Activated naive CD8-positive, alpha-beta T cell treated with anti-CD3 and anti-CD28 coated beads, Interleukin-2, amount 50 U/mL, for 24 hours (primary cell): ENCODE measurements at regions not wholly inside any gene's neighbourhood (a gene's known extent, or its start where the extent isn't known, plus 50 kb on each side); places are given as distances from the start of the nearest gene placed in this dataset.
"Not testable (repeated sequence)": the region's sequence is repeated elsewhere in the genome, so short reads cannot be mapped to it uniquely, and the experiment has no call there.

ENCODE experiments used
- ATAC-seq: fragments of 150-1000 bp; cut with Tn5 transposase; one replicate; pipeline ENCODE4 v1.10.0; 2021
- DNase-seq: peaks from one replicate; pipeline ENCODE4 v3.0.0; 2021
- H3K27ac Mint-ChIP-seq: one replicate; pipeline ENCODE4 v1.8.0; 2021; ENCODE audit warnings: mild to moderate bottlenecking, mixed read lengths
- H3K27me3 Mint-ChIP-seq: one replicate; pipeline ENCODE4 v1.8.0; 2021; ENCODE audit warnings: mixed read lengths
- H3K36me3 Mint-ChIP-seq: one replicate; pipeline ENCODE4 v1.8.0; 2021; ENCODE audit warnings: low read depth, mixed read lengths
- H3K4me1 Mint-ChIP-seq: one replicate; pipeline ENCODE4 v1.8.0; 2021; ENCODE audit warnings: mixed read lengths
- H3K4me3 Mint-ChIP-seq: one replicate; pipeline ENCODE4 v1.8.0; 2021; ENCODE audit warnings: mild to moderate bottlenecking, moderate library complexity, mixed read lengths
- H3K9me3 Mint-ChIP-seq: one replicate; pipeline ENCODE4 v1.8.0; 2021; ENCODE audit warnings: mixed read lengths

- DNase-seq: no peak
- Mint-ChIP-seq H3K27me3 (no peaks in the 10 kb centered on the region), H3K9me3 (peaks cover 3% of the 10 kb centered on the region), H3K27ac (no peak overlapping the region), H3K4me3 (no peak overlapping the region), H3K4me1 (no peaks in the 10 kb centered on the region), H3K36me3 (no peaks in the 10 kb centered on the region)
- no peak for ATAC-seq
Measured at GRCh38 chr6:81128671-81129070, 623.8 kb downstream of the TENT5A start.

GRCh38 chr6:81126150-81126549, 626.3 kb downstream of the TENT5A start:
- no peak for ATAC-seq
- no peak for DNase-seq
- peaks cover 3% of the 10 kb centered on the region for H3K9me3 Mint-ChIP-seq
- no peaks in the 10 kb centered on the region for H3K36me3 Mint-ChIP-seq
- no peaks in the 10 kb centered on the region for H3K4me1 Mint-ChIP-seq
- no peaks in the 10 kb centered on the region for H3K27me3 Mint-ChIP-seq
- H3K27ac Mint-ChIP-seq: no peak overlapping the region
- H3K4me3 Mint-ChIP-seq: no peak overlapping the region

GRCh38 chr6:81120280-81120679, 632.2 kb downstream of the TENT5A start:
- Mint-ChIP-seq H3K27ac (no peak overlapping the region), H3K9me3 (peaks cover 12% of the 10 kb centered on the region), H3K4me1 (no peaks in the 10 kb centered on the region), H3K27me3 (no peaks in the 10 kb centered on the region), H3K36me3 (no peaks in the 10 kb centered on the region), H3K4me3 (no peak overlapping the region)
- ATAC-seq (no peak), DNase-seq (no peak)

GRCh38 chr6:81105998-81106397, 646.5 kb downstream of the TENT5A start:
- no peaks in the 10 kb centered on the region for H3K36me3 Mint-ChIP-seq
- DNase-seq (no peak), ATAC-seq (no peak)
- H3K27ac Mint-ChIP-seq: no peak overlapping the region
- H3K9me3 Mint-ChIP-seq: peaks cover 19% of the 10 kb centered on the region
- no peak overlapping the region for H3K4me3 Mint-ChIP-seq
- no peaks in the 10 kb centered on the region for H3K4me1 Mint-ChIP-seq
- H3K27me3 Mint-ChIP-seq: no peaks in the 10 kb centered on the region

- Mint-ChIP-seq H3K36me3 (no peaks in the 10 kb centered on the region), H3K4me1 (no peaks in the 10 kb centered on the region), H3K27me3 (no peaks in the 10 kb centered on the region), H3K4me3 (no peak overlapping the region), H3K27ac (no peak overlapping the region), H3K9me3 (peaks cover 19% of the 10 kb centered on the region)
- ATAC-seq (no peak), DNase-seq (no peak)
Measured at GRCh38 chr6:81098109-81098814, 654.2 kb downstream of the TENT5A start.

- H3K4me1 Mint-ChIP-seq: not testable (repeated sequence)
Measured at GRCh38 chr6:81096464-81096863, 656.0 kb downstream of the TENT5A start.

GRCh38 chr6:81093051-81093450, 659.4 kb downstream of the TENT5A start:
- H3K27ac Mint-ChIP-seq: no peak overlapping the region
- no peaks in the 10 kb centered on the region for H3K36me3 Mint-ChIP-seq
- DNase-seq (no peak), ATAC-seq (no peak)
- H3K9me3 Mint-ChIP-seq: peaks cover 7% of the 10 kb centered on the region
- H3K4me1 Mint-ChIP-seq: no peaks in the 10 kb centered on the region
- no peaks in the 10 kb centered on the region for H3K27me3 Mint-ChIP-seq
- no peak overlapping the region for H3K4me3 Mint-ChIP-seq

More at GRCh38 chr6:81096464-81096863, 656.0 kb downstream of the TENT5A start:
- not testable (repeated sequence) for DNase-seq, ATAC-seq, H3K4me3 Mint-ChIP-seq, H3K27me3 Mint-ChIP-seq, H3K27ac Mint-ChIP-seq, H3K36me3 Mint-ChIP-seq
- H3K9me3 Mint-ChIP-seq: peaks cover 18% of the 10 kb centered on the region

GRCh38 chr6:81088145-81088544, 664.3 kb downstream of the TENT5A start:
- H3K9me3 Mint-ChIP-seq: peaks cover 11% of the 10 kb centered on the region
- H3K4me3 Mint-ChIP-seq: no peak overlapping the region
- no peaks in the 10 kb centered on the region for H3K36me3 Mint-ChIP-seq
- H3K27me3 Mint-ChIP-seq: no peaks in the 10 kb centered on the region
- no peak overlapping the region for H3K27ac Mint-ChIP-seq
- H3K4me1 Mint-ChIP-seq: no peaks in the 10 kb centered on the region
- DNase-seq (no peak), ATAC-seq (no peak)

- Mint-ChIP-seq H3K9me3 (peaks cover 5% of the 10 kb centered on the region), H3K4me1 (no peaks in the 10 kb centered on the region), H3K4me3 (no peak overlapping the region), H3K27ac (no peak overlapping the region), H3K36me3 (no peaks in the 10 kb centered on the region), H3K27me3 (no peaks in the 10 kb centered on the region)
- DNase-seq (no peak), ATAC-seq (no peak)
Measured at GRCh38 chr6:81086991-81087390, 665.5 kb downstream of the TENT5A start.

GRCh38 chr6:81085431-81085790, 667.1 kb downstream of the TENT5A start:
- Mint-ChIP-seq H3K27me3 (no peaks in the 10 kb centered on the region), H3K36me3 (no peaks in the 10 kb centered on the region), H3K4me3 (no peak overlapping the region), H3K4me1 (no peaks in the 10 kb centered on the region), H3K9me3 (peaks cover 5% of the 10 kb centered on the region), H3K27ac (no peak overlapping the region)
- ATAC-seq (no peak), DNase-seq (no peak)

- DNase-seq: no peak
- peaks cover 5% of the 10 kb centered on the region for H3K9me3 Mint-ChIP-seq
- H3K36me3 Mint-ChIP-seq: no peaks in the 10 kb centered on the region
- no peak overlapping the region for H3K4me3 Mint-ChIP-seq
- no peak for ATAC-seq
- no peaks in the 10 kb centered on the region for H3K27me3 Mint-ChIP-seq
- no peaks in the 10 kb centered on the region for H3K4me1 Mint-ChIP-seq
- no peak overlapping the region for H3K27ac Mint-ChIP-seq
Measured at GRCh38 chr6:81084776-81085430, 667.6 kb downstream of the TENT5A start.

- Mint-ChIP-seq H3K27me3 (no peaks in the 10 kb centered on the region), H3K27ac (no peak overlapping the region), H3K4me1 (no peaks in the 10 kb centered on the region), H3K36me3 (no peaks in the 10 kb centered on the region), H3K9me3 (no peaks in the 10 kb centered on the region), H3K4me3 (no peak overlapping the region)
- ATAC-seq: no peak
- no peak for DNase-seq
Measured at GRCh38 chr6:81075974-81076373, 676.5 kb downstream of the TENT5A start.

GRCh38 chr6:81073318-81073717, 679.2 kb downstream of the TENT5A start:
- Mint-ChIP-seq H3K4me3 (no peak overlapping the region), H3K27ac (no peak overlapping the region), H3K9me3 (peaks cover 4% of the 10 kb centered on the region), H3K4me1 (no peaks in the 10 kb centered on the region), H3K36me3 (no peaks in the 10 kb centered on the region), H3K27me3 (no peaks in the 10 kb centered on the region)
- ATAC-seq (no peak), DNase-seq (no peak)

- Mint-ChIP-seq H3K27me3 (no peaks in the 10 kb centered on the region), H3K4me1 (no peaks in the 10 kb centered on the region), H3K4me3 (no peak overlapping the region), H3K27ac (no peak overlapping the region), H3K36me3 (no peaks in the 10 kb centered on the region), H3K9me3 (peaks cover 4% of the 10 kb centered on the region)
- ATAC-seq (no peak), DNase-seq (no peak)
Measured at GRCh38 chr6:81071121-81071520, 681.4 kb downstream of the TENT5A start.

- no peak for DNase-seq
- no peak overlapping the region for H3K4me3 Mint-ChIP-seq
- ATAC-seq: no peak
- peaks cover 4% of the 10 kb centered on the region for H3K9me3 Mint-ChIP-seq
- H3K36me3 Mint-ChIP-seq: no peaks in the 10 kb centered on the region
- no peaks in the 10 kb centered on the region for H3K4me1 Mint-ChIP-seq
- H3K27ac Mint-ChIP-seq: no peak overlapping the region
- no peaks in the 10 kb centered on the region for H3K27me3 Mint-ChIP-seq
Measured at GRCh38 chr6:81067057-81067456, 685.4 kb downstream of the TENT5A start.
